ENCODE measurements at regions not wholly inside any gene's neighbourhood (a gene's known extent, or its start where the extent isn't known, plus 50 kb on each side); places are given as distances from the start of the nearest gene placed in this dataset.
"Not testable (repeated sequence)": the region's sequence is repeated elsewhere in the genome, so short reads cannot be mapped to it uniquely, and the experiment has no call there.

DNA sequence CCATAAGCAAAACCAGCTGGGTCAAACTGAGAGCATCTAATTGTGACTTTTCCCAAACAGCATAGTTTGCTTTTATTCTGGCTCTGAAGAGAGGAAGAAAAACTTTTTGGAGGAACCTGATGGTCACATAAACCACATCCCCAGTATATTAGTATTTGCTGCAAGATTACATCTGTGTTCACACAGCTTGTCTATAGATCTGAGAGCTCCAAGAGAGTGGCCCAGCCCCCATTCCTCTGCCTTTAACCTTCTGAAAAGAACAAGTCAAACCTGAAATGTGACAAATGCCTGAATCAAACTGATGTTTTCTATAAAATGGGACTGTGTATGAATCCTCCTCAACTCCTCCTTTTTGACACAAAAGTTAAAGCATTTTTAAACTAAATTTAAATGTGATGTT is 435.2 kb downstream of the ZNF479 start:
- DNase-seq; ATAC-seq (ENCODE audit: poor library complexity); intact Hi-C loops (cut with DNase I): not testable (repeated sequence)

GRCh38 chr7:56686276-56686859 is 445.9 kb downstream of the ZNF479 start:
- intact Hi-C loops (cut with DNase I): no loop called here
- DNase-seq: no peak
- ATAC-seq (ENCODE audit: poor library complexity): no peak

GRCh38 chr7:56639173-56639746 is 493.0 kb downstream of the ZNF479 start:
- ATAC-seq (ENCODE audit: poor library complexity): no peak
- DNase-seq: no peak
- intact Hi-C loops (cut with DNase I): no loop called here

- intact Hi-C loops (cut with DNase I): no loop called here
- ATAC-seq (ENCODE audit: poor library complexity): no peak
- DNase-seq: no peak
Observed at GRCh38 chr7:56609852-56610355, 493.7 kb upstream of the NUPR2 start.

DNA sequence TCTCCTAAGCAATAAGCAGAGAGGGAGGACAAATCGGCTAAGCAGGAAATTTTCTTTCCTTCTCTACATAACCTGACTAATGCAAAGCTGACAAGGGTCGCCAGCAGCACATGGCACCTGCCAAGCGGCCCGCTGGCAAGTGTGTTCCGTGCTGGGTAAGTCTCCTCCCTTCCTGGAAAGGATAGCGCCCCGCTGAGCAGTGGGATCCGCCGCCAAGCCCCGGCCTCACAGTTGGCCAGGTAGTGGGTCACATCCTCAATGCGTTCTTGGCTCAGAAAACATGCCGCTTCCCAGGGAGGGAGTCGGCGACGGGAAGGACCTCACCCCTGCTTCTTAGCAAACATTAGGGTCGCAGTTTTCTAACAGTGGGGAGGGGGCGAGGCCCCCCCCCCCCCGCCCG is 488.9 kb upstream of the NUPR2 start:
- intact Hi-C loops (cut with DNase I): no loop called here
- ATAC-seq (ENCODE audit: poor library complexity) (no peak), DNase-seq (no peak)

GRCh38 chr7:56578612-56579011 is 462.4 kb upstream of the NUPR2 start:
- ATAC-seq (ENCODE audit: poor library complexity) (no peak), DNase-seq (no peak)
- intact Hi-C loops (cut with DNase I): no loop called here

GRCh38 chr7:56570968-56571367 is 454.8 kb upstream of the NUPR2 start:
- intact Hi-C loops (cut with DNase I): no loop called here
- ATAC-seq (ENCODE audit: poor library complexity): no peak

DNA sequence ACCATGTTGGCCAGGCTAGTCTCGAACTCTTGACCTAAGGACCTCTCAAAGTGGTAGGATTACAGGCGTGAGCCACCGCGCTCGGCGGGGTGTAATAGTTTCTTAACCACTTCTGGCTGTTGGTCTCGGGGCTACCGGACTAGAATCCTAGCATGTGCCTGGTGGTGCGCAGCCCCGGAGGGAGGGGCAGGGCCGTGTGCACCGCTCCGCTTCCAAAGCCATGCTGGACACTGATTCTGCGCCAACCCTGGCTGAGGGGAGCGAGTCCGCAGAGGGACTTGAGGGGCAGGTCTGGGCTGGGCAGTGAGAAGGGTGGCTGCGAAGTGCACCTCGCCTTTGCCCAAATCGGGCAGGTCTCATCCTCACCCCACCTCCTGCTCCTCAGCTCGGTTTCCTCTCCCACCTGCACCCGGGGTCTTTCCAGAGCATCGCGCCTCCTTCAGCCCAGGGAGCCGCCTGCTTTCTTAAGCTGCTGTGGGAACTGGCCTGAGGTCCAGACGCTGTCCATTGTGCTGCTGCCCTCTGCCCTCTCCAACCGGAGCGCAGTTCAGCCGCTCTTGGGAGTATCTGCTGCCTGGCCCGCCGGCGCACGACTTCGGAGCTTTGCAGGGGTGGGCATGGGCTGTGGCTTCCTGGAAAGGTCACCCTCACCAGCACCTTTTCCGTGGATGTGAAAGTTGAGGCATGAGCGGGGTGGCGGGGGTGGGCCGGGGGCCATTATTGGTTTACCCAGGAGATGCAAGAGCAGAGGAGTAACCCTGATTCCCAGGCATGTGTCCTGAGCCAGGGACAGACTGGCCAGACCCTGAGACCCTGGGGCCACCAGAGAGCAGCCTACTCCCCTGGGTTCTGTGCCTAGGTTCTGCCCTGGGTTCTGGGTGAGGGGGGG is 422.6 kb upstream of the NUPR2 start:
- no peak for ATAC-seq (ENCODE audit: poor library complexity)
- intact Hi-C loops (cut with DNase I): no loop called here
- DNase-seq: no peak

More at GRCh38 chr7:56570968-56571367, 454.8 kb upstream of the NUPR2 start:
- DNase-seq: no peak

GRCh38 chr7:56537952-56538351 is 421.7 kb upstream of the NUPR2 start:
- ATAC-seq (ENCODE audit: poor library complexity) (no peak), DNase-seq (peak; percentile 49)
- intact Hi-C loops (cut with DNase I): no loop called here

DNA sequence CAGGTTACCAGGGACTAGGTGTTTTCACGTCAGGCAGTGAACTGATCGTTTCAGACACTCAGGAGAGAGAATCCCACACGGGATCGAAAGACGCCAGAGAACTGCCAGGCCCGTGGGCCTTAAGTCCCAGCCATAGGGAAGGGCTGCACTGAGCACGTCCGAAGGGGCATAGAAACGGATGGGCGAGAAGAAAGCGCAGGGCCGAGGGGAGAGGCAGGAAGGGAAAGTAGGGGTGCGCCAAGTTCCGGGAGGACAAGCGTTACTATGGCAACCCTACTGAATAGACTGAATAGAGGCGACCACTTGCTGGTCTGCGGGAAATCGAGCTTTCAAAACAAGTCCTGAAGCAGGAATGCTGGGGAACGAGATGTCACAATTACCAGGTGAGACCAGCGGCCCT is 421.3 kb upstream of the NUPR2 start:
- intact Hi-C loops (cut with DNase I): no loop called here
- no peak for ATAC-seq (ENCODE audit: poor library complexity)
- DNase-seq: no peak

DNA sequence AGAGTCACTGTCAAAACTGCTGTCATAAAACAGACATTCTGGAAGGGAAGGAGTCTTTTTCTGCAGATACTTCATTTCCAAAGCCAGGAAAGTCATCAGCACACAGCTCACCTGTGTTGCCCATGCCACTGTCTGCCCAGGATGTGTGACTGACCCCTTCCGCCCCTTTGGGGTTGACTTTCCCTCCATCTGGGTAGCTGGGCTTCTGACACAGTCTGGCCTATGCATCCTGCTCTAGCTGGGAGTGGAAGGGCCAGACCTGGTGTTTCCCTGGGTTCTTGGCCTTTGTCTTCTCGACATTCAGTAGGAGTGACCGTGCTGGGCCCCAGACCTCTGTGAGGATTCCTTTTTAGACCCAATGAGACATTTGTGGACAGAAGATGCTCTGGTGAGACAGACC is 378.9 kb upstream of the NUPR2 start:
- DNase-seq: no peak
- intact Hi-C loops (cut with DNase I): no loop called here
- no peak for ATAC-seq (ENCODE audit: poor library complexity)

- DNase-seq: no peak
- ATAC-seq (ENCODE audit: poor library complexity): no peak
- intact Hi-C loops (cut with DNase I): no loop called here
Observed at GRCh38 chr7:56493704-56494450, 377.7 kb upstream of the NUPR2 start.

- intact Hi-C loops (cut with DNase I): no loop called here
- DNase-seq (no peak), ATAC-seq (ENCODE audit: poor library complexity) (no peak)
Observed at GRCh38 chr7:56493196-56493595, 377.0 kb upstream of the NUPR2 start.

- intact Hi-C loops (cut with DNase I): no loop called here
- ATAC-seq (ENCODE audit: poor library complexity) (no peak), DNase-seq (no peak)
Observed at GRCh38 chr7:56491636-56492425, 375.6 kb upstream of the NUPR2 start.

DNA sequence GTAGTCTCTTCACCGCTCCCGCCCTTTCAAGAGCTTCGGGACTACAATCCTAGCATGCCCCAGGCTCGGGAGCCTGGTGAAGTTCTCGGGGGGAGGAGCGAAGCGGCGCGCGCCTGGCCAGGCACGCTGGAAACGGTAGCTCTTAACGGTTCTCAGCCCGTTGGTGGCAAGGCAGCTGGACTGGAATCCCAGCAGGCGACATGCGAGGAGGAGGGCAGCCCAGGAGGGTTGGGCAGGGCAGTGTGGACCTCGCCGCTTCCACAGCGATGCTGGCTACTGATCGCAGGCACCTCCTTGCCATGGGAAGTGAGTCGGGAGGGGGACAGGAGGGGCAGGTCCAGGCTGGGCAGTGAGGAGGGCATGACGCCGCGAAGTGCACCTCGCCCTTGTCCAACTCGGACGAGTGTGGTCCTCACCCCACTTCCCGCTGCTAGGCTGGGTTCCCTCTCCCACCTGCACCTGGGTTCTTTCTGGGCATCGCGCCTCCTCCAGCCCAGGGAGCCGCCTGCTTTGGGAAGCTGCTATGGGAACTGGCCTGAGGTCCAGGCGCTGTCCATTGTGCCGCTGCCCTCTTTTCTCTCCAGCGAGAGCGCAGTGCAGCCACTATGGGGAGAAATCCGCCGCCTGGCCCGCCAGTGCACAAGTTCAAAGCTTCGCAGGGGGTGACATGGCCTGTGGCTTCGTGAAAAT is 367.8 kb upstream of the NUPR2 start:
- DNase-seq (no peak), ATAC-seq (ENCODE audit: poor library complexity) (no peak)
- intact Hi-C loops (cut with DNase I): no loop called here

DNA sequence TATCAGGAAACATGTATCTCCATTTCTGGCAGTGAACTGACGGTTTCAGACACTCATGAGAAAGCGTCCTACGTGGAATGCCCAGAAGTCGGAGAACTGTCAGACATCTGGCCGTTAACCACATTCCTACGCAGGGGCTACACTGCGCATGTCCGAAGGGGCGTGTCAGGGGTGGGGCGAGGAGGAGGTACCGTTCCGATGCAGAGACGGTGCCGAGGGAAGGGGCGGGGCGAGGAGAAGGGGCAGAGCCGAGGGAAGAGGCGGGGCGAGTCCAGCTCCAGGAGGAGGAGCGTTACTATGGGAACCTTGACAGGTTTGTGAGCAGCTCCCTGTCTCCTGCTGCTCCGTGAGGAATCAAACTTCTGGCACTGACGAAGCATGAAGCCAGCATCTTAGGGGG is 366.9 kb upstream of the NUPR2 start:
- no peak for ATAC-seq (ENCODE audit: poor library complexity)
- intact Hi-C loops (cut with DNase I): no loop called here

GRCh38 chr7:56479748-56480147 is 363.5 kb upstream of the NUPR2 start:
- DNase-seq: no peak
- intact Hi-C loops (cut with DNase I): no loop called here
- no peak for ATAC-seq (ENCODE audit: poor library complexity)

More for the DNA sequence above, 366.9 kb upstream of the NUPR2 start:
- DNase-seq: no peak

- no peak for ATAC-seq (ENCODE audit: poor library complexity)
- intact Hi-C loops (cut with DNase I): no loop called here
- no peak for DNase-seq
Observed at GRCh38 chr7:56479136-56479535, 362.9 kb upstream of the NUPR2 start.

All from Right ventricle myocardium superior (tissue), 1 donor.